HCEC 1CT (cell line): ENCODE measurements at regions not wholly inside any gene's neighbourhood (a gene's known extent, or its start where the extent isn't known, plus 50 kb on each side); places are given as distances from the start of the nearest gene placed in this dataset.

Experiments used
- DNase-seq: peaks from one replicate; pipeline ENCODE4 v3.0.0-alpha.2; 2017

DNA sequence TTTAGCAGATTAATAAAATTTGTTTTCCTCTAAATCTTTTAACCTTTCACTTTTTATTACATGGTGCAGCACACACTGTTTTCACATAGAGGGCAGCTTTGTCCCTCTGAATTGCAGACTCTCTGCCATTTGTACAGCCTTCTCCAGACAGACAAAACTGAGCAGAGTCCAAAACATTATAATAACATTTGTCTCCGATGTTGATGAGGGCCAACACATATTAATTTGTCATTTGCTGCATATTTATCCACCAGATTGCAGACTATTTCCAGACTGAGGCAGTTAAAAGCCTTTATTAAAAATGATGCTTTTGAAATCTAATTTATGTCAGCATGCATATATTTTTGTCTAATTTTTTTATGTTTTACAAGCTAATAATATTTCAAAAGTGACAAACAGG, 1251.9 kb upstream of the SLC10A2 start:
- DNase-seq, result no peak

DNA sequence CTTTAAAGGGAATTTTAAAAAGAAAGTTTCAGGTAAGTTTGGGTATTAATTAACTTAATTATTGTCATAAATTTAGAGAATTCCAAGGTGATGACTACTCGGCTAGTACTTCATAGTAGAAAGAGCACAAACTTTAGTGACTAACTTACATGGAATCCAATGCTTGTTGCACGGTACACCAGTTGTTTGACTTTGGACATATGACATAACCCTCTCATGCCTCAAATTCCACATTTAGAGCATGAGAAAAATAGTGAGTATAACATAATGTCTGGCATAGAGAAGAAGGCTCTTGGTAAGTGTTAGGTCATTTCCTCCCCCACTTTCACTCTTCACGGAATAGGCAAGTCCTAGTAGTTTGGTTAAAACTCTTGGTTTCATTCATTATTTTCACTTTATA, 1249.4 kb upstream of the SLC10A2 start:
- peak; percentile 6 for DNase-seq

DNA sequence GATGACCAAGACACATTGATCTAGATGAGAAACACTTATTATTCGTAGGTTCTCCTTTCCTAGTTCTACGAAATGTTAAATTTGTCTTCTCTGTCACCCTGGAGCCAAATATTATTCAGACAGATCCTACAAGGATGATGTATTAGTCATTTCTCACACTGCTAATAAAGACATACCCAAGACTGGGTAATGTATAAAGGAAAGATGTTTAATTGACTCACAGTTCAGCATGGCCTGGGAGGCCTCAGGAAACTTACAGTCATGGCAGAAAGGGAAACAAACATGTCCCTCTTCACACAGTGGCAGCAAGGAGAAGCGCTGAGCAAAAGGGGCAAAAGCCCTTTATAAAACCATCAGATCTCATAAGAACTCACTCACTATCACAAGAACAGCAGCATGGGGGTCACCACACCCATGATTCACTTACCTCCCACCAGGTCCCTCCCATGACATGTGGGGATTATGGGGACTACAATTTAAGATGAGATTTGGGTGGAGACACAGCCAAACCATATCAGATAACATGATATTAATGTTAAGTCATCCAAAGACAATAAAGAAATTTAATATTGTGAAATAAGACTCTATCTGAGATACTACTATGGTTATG, 1248.8 kb upstream of the SLC10A2 start:
- DNase-seq, result no peak

DNA sequence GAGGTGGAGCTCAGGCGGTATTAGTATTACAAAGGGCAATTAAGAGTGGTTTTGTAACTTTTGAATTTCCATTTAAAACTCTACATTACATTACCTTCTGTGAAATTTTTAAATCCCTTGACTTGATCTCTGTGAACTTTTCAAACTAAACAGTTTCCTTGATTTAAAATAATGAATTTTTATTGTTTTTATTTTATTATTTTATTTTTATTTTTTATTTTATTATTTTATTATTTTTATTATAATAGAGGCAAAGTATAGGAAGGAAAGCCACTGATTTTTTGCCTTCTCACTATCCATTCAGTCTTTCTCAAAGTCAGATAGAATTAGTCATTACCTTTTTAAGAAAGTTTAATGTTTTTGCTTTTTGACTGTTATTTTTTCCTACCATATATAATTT, 1248.1 kb upstream of the SLC10A2 start:
- DNase-seq, result no peak

DNA sequence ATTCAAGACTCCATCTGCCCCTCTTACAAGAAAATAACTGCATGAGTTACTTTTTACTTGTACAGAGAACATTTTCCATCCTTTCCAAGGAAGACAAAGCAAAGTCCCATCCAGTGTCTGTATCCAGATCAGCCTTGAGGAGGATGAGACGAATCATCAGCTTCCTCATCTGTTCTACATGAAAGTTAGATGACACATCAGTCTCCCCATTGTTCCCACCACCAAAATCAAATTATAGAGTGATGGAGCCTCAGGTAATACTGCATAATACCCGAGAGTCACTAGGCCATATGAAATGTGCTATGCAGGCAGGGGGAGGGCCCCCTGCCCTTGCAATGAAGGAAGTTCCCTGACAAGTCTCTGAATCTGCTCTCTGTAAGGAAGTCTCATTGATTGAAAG, 1244.6 kb upstream of the SLC10A2 start:
- no peak for DNase-seq

DNA sequence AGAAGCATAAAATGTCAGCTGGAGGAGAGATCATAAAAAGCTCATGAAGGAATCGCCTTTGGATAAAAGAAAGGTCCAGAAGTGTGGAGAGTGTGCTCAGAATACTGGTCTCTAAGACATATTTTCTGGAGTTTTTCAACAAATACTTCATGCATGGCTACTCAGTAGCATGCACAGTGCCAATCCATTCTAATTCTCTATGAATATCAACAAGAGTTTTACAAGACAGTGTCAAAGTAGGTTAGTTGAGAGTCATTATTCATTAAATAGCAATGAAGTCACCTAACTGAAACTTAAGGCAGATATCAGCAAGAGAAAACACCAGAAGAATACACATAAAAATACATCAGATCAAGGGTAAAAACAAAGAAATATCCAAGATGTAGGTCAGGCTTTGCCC, 1243.2 kb upstream of the SLC10A2 start:
- no peak for DNase-seq

DNA sequence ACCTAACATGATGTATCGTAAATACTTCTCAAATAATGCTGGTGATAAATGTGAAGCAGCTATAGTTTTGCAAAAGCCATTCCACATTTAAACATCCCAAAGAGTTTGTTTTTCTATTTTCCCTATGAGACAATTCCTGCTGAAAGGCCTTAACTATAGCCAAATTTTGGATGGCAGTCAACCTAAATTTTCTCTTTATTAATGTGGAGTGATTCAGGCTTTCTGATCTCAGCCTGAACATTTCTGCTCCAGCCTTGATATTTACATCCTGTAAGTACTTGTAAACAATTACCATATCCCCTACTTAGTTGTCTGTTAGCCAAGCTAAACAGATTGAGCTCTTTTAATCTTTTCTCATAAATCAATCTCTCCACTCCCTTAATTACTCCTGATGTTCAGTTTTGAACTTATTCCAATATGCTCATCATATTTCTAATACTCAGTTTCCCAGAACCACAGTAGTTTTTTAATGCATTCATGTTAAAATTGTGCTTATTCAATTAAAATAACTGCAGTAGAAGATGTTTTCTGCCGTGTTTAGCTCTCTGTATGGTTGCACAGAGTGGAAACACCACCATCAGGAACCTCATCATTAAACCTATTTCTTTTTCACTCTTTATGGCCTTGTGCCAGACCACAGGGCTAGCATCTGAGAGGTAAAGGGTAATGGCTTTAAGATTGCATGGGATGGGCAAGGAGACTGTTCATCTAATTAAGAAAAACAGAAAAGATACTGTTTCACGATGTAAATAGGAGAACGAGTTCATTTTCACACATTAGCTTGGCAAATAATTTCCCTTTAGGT, 1235.2 kb upstream of the SLC10A2 start:
- no peak for DNase-seq

DNA sequence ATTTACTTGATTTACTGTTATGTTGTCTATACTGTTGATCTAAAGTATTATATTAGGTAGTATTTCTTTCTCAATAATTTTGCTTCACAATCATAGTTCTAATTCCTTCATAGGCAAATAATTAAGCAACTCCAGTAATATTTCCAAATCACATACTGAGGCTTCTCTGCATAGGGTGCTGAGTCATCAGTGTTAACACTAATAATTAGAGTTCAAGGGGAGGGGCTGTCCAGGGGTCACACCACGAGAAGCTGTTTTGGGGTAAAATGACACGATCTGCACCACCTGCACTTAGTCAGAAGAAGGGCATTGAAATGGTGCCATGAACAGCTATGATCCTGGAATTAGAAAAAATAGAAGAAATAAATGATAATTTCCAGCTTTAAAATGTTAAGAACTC, 1230.9 kb upstream of the SLC10A2 start:
- no peak for DNase-seq

DNA sequence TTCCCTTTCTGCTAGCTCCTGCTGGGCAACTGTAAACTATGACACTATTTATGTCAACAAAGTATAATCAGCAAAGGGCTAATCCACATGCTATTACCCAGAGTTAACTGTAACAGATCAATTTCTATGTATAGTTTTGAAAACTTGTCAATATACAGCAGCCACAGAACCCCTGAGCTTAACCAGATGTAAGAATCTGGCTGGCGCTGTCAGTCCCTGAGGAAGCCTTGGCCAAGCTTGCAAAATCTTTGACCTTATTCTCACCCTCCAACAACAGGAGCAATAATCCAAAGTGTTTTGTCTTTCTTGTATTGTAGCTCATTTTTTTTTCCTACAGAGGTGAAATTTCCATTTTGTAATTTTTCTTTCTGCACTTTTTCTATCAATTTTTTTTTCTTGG, 1230.1 kb upstream of the SLC10A2 start:
- no peak for DNase-seq

DNA sequence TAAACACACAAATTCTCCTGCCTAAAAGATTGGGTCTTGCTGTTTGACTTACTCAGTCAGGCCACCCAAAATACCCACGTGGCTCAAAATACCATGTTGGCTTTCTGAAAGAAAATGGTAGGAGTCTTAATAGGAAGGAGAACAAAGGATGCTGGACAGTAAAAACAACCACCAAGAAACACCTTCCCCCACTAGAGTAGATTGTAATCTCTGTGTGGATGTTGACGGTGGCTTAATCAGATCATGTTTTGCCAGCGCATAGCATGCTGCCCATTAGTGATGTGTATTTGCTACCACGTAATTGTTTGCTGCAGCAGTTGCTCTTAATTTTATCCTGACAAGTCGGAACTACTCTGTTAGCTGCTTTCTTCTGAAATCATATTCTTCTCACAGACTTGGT, 1229.3 kb upstream of the SLC10A2 start:
- DNase-seq, result no peak

DNA sequence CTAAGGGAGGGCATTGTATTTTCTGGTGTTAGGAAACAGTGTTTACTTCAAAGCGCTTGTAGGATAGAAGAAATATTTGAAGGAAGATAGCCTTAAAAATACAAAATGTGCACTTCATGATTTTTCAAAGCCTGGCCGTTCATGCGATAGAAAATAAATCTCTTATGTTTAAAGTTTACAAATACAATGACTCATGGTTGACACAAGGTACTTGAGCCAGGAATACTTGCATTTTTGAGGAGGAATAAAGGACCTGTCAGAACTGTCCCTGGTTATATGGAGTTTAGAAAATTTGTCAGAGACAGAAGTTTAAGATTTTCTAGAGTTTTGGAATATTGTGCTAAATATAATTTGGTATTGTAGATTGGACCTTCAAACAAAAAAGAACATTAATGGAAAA, 1223.2 kb upstream of the SLC10A2 start:
- DNase-seq, result no peak

DNA sequence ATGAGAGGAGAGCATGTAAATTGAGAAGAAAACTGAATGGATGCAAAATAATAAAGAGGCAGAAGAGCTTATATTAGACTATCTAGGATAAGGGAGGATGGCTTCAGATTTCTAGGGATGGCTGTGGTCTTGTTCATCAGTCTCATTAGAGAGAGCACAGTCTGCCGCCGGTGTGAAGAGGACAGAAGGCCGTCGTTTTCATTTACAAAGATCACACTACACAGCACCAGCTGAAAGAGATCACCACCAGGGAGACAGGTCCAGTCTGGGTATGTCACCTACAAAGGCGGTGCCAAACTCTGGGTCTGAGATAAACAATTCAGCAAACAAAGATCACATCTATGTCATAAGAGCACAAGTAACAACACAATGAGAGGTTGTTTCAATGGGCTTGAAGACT, 1222.3 kb upstream of the SLC10A2 start:
- no peak for DNase-seq

DNA sequence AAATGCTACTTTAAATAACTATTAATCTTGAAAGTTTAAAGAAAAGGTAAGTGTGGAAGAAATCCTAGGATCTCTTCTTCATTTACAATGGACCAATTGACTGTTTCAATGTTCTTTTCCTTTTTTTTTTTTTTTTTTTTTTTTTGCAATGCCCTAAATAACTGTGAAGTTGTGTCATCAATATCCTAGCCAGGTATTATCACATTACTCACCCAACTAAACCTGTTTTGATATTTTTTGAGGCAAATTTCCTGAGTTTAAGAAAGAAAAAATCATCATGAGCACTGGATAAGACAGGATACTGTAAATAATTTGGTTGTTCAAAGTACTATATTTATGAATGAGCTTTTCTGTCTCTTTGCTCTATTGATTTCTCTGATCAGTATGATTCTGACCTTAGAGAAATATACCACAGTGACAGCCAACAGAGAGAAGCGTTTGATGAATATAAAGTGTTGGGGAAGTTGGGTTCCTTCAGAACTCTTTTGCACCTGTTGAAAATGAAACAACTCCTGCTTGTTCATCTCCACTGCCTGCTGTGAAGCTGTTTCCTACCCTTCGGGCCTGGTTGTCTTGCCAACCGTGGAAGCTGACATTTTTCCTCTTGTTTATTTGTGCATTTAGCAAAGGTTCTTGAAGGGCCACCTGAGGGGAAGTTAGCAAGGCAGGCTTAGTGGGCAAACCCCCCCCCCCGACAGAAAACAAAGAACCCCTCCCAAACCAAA, 1220.5 kb upstream of the SLC10A2 start:
- no peak for DNase-seq

DNA sequence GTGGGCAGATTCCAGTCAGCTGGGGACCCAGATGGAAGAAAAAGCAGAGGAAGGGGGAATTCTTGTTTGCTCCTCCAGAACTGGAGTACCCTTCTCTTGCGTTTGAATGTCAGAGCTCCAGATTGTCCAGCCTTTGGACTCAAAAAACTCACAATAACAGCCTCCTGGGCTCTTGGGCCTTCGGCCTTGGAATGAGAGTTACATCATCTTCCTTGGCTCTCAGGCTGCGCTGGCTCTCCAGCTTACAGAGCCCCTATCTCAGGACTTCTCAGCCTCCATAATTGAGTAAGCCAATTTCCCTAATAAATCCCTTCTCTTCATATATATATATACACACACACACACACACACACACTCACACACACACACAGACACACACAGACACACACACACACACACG, 1215.7 kb upstream of the SLC10A2 start:
- no peak for DNase-seq

DNA sequence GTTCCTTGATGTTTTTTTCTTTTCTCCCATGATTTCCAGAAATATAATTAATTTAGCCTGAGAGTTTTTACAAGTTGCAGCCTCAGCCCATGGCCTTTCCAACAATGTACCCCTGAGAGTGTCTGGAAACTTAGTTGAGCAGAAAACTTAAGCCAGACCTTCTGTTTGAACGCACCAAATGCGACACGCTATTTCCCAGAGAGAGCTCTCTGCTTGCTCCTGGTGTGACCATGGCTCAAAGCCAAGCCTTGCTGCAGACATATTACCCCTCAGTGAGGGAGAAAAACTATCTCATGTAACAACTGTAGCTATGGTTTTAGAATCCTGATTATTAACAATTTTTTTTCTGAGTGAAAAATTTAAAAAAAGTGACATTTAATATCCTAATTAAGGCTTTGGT, 1204.5 kb upstream of the SLC10A2 start:
- DNase-seq, result no peak

DNA sequence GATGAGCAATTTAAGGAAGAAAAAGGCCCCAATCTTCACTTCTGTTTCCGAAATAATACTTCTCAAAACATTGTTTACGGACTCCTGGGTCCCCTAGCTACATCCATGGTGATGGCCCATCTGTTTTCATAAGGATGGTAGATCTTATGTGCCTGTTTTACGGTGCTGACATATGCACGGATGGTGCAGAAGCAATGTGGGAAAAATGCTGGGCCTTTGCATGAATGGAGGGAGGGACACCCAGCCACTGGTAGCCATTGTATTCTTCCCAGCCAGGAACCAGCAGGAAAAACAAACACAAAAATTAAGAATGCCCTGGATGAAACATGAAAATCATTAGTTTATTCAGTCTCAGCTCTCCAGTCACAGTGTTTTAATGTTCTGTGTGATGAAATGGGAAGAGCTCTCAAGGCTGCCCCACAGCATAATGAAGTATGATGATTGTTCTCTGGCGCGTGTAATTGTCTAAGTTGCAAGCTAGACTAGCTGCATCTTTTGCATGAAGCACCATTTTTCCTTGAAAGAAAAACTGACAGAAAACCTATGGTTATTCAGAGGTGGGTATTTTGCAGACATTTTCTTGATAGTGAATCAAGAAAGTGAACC, 1201.1 kb upstream of the SLC10A2 start:
- no peak for DNase-seq

DNA sequence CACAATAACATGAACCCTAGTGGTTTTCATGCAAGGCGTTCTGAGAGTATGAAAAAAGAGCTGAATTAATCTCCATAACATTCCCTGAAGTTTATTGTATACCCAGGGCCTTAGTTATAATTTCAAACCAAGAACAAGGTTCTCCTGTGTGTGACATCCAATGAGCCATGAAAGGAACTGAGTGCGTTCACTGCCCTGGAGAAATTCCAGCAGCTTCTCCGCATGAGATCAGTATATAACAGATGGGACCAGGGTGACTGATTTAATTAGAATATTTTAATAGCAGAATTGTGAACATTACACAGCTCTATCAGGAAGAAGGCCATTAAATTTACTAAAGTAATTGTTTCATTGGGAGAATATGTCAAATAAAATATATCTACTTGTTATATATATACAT, 1190.5 kb upstream of the SLC10A2 start:
- no peak for DNase-seq

DNA sequence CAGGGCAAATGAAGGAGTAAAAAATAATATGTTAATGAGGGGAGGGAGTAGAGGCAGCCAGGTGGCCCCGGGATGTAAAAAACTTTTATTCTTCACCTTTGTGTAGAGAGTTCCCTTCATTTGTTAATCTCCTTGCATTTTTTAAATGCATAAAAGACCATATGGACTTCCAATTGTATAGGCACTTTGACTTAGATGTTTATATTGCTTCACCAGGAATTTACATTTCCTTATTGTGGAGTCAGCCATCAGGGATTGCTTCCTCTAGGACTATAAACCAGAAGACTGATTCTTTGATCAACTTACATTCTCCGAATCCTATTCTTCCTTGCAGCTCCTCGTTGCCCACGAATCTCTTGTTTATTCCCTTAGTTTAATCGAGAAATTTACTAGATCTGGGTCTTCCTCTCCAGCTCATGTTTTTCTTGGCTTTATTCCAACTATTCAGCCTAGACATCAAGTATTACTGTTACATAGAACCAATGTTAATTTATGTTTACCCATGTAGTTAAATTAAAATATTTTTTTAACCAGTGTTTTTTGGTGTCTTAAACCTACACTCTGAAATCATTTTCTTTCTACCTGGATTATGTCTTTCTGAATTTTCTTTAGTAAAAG, 1187.0 kb upstream of the SLC10A2 start:
- DNase-seq, result no peak

DNA sequence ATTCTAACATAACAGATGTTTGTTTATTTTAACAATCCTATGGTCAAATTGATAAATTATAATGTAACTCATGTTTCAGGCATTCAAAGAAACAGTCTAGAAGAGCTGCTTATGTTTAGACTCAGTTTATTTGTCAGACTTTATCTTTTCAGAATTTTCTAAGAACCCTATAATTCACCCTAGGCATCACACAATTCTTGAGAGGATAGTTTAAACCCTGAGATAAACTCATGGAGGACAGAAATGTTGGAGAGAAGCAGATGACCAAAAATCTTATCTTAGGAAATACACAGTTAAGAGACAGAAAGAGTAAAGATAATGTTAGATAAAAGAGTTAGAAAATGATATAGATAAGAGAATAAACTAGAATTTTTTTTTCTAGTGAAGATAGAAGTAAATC, 1185.7 kb upstream of the SLC10A2 start:
- no peak for DNase-seq

DNA sequence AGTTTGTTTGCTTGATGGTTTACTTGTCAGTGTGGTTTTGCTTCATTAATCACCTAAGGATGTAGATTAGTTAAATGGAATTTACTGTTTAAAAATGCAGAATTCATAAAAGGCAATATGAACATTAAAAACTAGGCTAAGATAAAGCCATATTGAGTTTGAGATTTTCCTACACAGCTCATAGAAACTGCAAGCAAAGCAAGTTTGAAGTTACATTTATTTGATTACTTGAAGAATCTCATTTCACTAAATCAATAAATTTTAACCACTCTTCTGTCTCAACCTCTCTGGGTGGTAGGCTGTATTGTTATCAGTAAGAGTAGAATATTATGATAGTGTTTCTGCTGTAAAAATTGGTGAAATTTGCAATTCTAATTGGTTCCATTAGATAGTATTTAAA, 1180.7 kb upstream of the SLC10A2 start:
- no peak for DNase-seq

DNA sequence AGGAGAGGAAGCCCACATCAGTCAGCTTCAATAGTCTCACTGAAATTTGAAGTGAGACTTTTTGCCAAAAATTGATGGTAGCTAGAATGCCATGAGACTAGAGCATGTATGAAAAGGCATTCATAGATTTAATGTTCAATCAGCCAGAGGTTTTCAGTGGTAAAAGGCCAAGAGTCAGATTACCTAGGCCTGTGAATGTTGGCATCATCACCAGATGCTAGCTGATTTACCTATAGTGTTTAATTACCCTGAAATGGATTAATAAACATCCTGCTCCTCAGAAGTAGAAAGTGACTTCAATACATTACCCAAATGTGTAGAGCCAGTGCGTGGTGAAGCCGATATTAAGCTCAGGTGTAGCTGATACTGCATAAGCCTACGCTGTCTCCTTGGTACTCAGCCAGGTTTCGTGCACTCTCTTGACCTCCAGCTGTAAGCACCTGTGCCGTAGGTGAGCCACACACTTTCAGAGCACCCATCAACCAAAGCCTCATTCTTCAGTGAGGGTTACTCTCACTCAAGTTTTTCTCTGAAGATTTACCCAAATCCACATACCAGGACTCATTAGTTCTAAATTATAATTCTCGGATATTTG, 1140.3 kb upstream of the SLC10A2 start:
- no peak for DNase-seq

DNA sequence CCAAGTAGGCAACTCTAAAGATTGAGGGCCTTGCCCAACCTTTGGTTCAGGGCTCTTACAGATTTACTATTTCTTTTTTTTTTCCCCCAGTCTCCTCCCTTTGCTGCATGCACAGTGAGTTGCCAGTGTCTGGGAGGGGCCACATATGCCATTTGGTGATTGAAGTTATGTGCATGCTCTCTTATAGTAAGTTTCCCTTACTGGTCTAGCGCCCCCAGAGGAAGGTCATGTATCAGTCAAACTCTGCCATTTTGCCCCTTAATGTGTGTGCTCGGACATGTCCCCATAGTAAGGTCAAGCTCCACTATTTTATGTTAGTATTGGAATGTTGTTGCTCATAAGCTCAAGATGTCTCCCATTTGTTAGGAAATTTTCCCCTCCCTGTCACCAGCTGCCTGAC, 1138.0 kb upstream of the SLC10A2 start:
- no peak for DNase-seq

DNA sequence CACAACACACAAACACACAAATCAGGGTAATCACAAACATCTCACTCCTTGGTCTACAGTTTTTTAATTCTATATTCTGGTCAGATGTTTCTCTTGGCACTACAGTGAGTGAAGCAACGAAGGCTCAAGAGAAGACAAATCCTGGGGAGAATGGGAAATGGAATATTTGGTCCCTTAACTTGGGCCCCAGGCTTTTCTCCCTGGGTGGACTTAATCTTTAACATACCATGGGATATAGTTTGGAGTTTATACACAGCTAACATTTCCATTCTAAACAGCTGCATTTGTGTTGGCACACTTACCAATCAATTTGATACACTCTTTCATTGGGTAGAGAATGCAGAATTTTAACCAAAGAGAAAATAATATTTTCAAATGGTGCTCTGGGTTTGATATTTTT, 1132.6 kb upstream of the SLC10A2 start:
- no peak for DNase-seq
